NCI-H2171 (cell line): ENCODE measurements at regions not wholly inside any gene's neighbourhood (a gene's known extent, or its start where the extent isn't known, plus 50 kb on each side); places are given as distances from the start of the nearest gene placed in this dataset.
"Not testable (repeated sequence)": the region's sequence is repeated elsewhere in the genome, so short reads cannot be mapped to it uniquely, and the experiment has no call there.

ENCODE experiments used
- DNase-seq: peaks from one replicate; lab custom pipeline; 2025; lab: John Stamatoyannopoulos, UW

DNA sequence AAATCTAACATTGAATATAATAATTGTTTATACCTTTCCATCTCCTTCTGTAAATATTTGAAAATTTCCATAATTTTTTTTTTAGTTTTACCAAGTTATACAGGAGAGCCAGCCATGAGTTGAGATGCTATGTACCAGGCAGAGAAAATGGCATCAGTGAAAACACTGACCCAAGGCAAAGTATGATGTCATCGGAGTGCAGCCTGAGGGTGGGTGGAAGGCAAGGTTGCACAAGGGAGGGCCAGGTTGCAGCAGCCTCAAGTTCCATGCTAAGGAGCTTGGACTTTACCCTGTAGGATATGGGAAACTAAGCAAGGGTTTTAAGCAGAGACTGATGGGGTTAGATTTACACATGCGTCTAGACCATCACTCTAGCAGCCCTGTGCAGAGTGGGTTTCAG lies 441.1 kb downstream of the BCAT1 start:
- DNase-seq = no peak

- no peak for DNase-seq
Measured at GRCh38 chr12:24505366-24506015, 443.4 kb downstream of the BCAT1 start.

DNA sequence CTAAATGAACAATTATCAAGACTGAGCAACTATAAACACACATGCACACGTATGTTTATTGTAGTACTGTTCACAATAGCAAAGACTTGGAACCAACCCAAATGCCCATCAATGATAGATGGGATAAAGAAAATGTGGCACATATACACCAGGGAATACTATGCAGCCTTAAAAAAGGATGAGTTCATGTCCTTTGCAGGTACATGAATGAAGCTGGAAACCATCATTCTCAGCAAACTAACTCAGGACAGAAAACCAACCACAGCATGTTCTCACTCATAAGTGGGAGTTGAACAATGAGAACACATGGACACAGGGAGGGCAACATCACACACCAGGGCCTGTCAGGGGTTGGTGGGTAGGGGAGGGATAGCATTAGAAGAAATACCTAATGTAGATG lies 445.4 kb downstream of the BCAT1 start:
- DNase-seq = not testable (repeated sequence)

GRCh38 chr12:24500831-24501230 lies 448.1 kb downstream of the BCAT1 start:
- DNase-seq = no peak

DNA sequence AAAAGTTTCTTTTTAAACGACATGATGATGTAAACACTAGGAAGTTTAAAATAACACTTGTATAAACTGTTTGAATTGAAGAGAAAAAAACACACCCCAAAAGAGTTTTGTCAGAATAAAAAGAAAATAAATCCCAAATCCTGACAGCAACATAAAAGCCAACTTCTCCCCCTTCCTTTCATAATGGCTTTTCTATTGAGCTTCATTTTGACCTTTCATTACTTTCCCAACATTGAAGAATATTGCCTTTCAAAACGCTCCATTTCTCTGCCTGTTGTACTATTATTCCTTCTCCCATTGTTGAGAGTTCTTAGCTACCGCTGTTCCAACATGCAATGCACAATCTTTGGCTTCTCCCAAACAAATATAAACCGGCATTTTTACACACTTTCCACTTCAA lies 448.5 kb downstream of the BCAT1 start:
- no peak for DNase-seq

DNA sequence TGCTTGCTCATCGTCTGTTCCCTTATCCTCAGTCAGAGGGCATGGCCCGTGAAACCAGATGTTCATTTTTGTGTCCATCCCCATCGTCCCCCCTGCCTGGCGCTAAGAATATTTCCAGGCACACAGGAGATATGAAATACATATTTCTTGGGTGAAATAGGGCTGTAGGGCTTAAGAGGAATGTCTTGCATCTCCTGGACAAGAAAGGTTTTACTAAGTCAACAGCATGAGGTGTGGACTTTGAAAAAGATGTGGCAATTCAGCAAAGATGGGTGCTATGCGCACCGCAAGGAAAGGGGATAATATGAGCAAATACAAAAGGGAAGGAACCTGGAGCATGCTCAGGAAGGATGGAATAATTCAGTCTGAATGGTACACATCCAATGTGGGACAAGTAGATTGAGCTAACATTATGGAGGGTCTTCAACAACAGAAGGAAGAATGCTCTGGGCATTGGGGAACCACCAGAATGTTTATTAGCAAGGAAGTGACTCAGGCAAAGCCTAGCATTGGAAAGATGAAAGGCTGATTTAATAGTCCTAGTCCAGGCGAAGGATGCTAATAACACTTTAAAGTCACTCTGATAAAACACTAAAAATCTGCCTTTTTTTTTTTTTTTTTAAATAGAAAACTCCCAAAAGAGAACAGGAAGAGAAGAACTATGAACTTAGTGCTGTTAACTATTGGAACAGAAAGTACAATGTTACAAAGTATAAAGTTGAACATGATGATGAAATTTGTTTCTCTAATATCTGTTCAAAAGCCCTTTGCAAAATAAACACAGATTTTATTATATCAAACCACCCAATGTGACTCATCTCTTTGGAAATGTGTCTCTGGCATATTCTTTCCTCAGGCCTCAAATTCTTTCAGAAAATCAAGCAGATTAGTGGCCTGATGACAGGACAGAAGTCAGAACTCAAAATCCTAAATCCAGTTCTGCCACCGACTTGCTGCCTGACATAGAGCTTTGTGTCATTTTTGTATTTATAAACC lies 449.5 kb downstream of the BCAT1 start:
- no peak for DNase-seq

DNA sequence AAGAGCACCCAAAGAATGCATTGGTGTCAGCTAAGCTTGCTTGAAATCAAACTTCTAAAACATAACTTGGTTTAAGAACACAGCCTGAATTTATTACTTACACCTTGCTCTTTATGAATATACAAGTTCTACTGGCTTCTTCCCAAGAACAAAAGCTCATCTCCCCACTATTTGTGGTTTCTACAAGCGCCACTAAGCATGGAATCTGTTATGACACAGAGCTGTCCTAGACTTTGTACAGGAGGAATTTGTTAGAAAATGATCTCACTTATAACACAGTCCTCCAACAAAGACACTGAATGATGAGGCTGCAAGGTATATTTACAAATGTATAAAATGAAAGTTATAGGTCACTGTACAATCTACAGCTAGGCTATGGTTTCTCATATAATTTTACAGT lies 452.1 kb downstream of the BCAT1 start:
- no peak for DNase-seq

- no peak for DNase-seq
Measured at GRCh38 chr12:24494401-24494800, 454.5 kb downstream of the BCAT1 start.

GRCh38 chr12:24491968-24492367 lies 456.9 kb downstream of the BCAT1 start:
- DNase-seq = no peak

DNA sequence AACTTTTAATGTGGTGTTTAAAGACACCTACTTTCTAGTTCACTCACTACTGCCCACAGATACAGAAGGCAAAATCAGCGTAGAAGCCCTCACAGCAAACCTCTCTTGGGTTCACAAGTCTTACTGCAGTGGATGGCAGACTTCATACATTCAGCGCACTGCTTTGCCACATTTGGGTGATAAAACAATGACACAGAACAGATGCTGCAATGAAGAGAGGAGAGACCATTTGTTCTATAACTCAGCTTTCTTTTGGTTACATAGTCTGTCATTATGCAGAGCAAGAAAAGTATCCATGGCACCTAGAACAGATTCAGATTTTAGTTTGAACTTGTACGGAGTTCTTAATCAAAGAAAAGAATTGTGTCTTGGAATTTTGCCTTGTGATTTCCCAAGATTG lies 459.0 kb downstream of the BCAT1 start:
- DNase-seq = no peak

GRCh38 chr12:24488906-24489619 lies 459.8 kb downstream of the BCAT1 start:
- no peak for DNase-seq

GRCh38 chr12:24488091-24488596 lies 460.8 kb downstream of the BCAT1 start:
- no peak for DNase-seq

DNA sequence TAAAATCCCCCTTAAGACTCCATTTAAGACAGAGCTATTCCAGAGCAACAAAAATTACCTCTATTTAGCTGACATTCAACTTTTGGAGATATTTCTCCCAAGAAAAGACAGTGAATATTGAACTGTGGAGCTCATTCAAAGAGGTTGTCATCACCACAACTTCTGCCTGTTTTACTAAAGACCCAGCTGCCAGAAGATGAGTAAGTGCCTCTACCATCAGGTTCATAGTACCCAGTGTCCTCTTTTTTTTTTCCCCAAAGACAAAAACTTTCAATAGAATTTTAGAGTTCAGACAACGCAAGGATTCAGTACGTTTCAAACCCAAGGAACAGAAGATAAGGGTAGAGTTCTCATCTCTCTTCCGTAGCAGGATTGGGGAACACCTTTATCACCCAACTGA lies 461.3 kb downstream of the BCAT1 start:
- DNase-seq = no peak

GRCh38 chr12:24483732-24484131 lies 465.2 kb downstream of the BCAT1 start:
- DNase-seq = no peak

- no peak for DNase-seq
Measured at GRCh38 chr12:24482882-24483604, 465.9 kb downstream of the BCAT1 start.

DNA sequence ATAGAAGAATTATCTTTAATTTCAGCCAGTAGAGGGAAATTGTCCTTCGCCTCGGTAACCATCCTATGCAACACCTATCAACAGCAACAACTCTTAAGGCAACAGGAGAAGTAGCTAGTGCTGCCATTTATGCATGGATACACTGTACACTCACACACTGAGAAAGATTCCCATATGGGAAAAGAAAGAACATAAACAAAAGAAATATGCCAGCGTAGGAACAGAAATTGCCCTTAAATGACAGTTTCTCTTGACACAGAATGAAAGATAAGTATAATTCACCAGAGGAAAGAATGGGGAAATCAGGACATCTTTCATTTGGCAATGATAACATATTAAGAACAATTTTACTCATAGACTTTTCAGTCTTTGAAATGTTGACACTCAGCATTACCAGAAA lies 466.9 kb downstream of the BCAT1 start:
- DNase-seq = no peak

DNA sequence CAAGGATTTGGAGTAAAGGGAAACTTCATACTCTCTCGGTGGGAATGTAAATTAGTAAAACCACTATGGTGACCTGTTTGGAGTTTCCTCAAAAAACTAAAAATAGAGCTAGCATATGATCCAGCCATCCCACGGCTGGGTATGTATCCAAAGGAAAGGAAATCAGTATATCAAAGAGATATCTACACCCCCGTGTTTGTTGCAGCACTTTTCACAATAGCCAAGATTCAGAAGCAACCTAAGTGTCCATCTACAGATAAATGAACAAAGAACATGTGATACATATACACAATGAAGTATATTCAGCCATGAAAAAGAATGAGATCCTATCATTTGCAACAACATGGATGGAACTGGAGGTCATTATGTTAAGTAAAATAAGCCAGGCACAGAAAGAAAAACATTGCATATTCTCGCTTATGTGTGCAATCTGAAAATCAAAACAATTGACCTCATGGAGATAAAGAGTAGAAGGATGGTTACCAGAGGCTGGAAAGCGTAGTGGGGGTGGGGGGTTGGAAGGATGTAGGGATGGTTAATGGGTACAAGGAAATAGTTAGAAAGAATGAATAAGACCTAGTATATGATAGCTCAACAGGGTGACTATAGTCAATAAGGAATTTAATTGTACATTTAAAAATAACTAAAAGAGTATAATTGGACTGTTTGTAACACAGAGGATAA lies 468.0 kb downstream of the BCAT1 start:
- DNase-seq = no peak

GRCh38 chr12:24479131-24479530 lies 469.8 kb downstream of the BCAT1 start:
- DNase-seq = no peak

GRCh38 chr12:24478254-24478653 lies 470.6 kb downstream of the BCAT1 start:
- DNase-seq = no peak

DNA sequence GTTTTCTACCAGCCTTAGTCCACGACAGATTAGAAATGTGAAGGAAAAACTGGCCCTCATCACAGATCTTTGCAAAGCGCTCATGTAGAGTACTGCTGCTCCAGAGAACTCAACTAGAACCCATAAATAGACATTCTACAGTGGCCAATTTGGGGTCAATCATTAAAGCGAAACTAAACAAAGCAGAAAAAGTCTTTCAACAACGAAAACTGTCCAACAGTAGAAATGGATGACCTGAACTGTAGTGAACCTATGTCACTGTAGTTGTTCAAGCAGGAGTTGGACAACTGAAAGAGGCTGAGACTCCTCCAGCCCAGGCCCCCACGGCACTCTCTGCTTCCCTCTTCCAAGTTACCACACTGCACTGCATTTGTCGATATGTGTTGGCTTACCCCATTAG lies 472.6 kb downstream of the BCAT1 start:
- no peak for DNase-seq

- no peak for DNase-seq
Measured at GRCh38 chr12:24475337-24475736, 473.6 kb downstream of the BCAT1 start.
